H9 (cell line): ENCODE measurements at regions not wholly inside any gene's neighbourhood (a gene's known extent, or its start where the extent isn't known, plus 50 kb on each side); places are given as distances from the start of the nearest gene placed in this dataset.

Source experiments
- DNase-seq: peaks from one replicate; pipeline ENCODE4 v3.0.0-alpha.2; 2017
- H2AFZ ChIP-seq: one replicate; pipeline ENCODE4 v1.6.1; 2013; ENCODE audit warnings: mild to moderate bottlenecking, low read length, control low read depth, moderate library complexity
- H2AK5ac ChIP-seq: 2 replicates; pipeline ENCODE4 v1.6.1; 2013; ENCODE audit warnings: low read length, control low read depth, mixed read lengths; ENCODE audit not compliant: insufficient read length
- H2BK120ac ChIP-seq: one replicate; pipeline ENCODE4 v1.6.1; 2013; ENCODE audit warnings: low read depth, mild to moderate bottlenecking, low read length, control low read depth, inconsistent platforms; ENCODE audit not compliant: poor library complexity, severe bottlenecking
- H2BK12ac ChIP-seq: 2 replicates; pipeline ENCODE4 v1.6.1; 2013; ENCODE audit warnings: low read length, control low read depth, mixed read lengths, low read depth; ENCODE audit not compliant: insufficient read length
- H2BK15ac ChIP-seq: 2 replicates; pipeline ENCODE4 v1.6.1; 2013; ENCODE audit warnings: low read depth, low read length, control low read depth
- H2BK20ac ChIP-seq: one replicate; pipeline ENCODE4 v1.6.1; 2013; ENCODE audit warnings: low read depth, mild to moderate bottlenecking, low read length, control low read depth, inconsistent platforms; ENCODE audit not compliant: poor library complexity, severe bottlenecking
- H2BK5ac ChIP-seq: 2 replicates; pipeline ENCODE4 v1.6.1; 2013; ENCODE audit warnings: low read length, control low read depth, mixed read lengths; ENCODE audit not compliant: insufficient read length
- H3K14ac ChIP-seq: 2 replicates; pipeline ENCODE4 v1.6.1; 2013; ENCODE audit warnings: low read length, control low read depth; ENCODE audit not compliant: insufficient read depth
- H3K18ac ChIP-seq: 2 replicates; pipeline ENCODE4 v1.6.1; 2013; ENCODE audit warnings: low read depth, mild to moderate bottlenecking, mixed read lengths, low read length, control low read depth; ENCODE audit not compliant: insufficient read length
- H3K23ac ChIP-seq: 2 replicates; pipeline ENCODE4 v1.6.1; 2013; ENCODE audit warnings: low read length, control low read depth, mixed read lengths, low read depth; ENCODE audit not compliant: insufficient read length
- H3K23me2 ChIP-seq: 2 replicates; pipeline ENCODE4 v1.6.1; 2013; ENCODE audit warnings: low read depth, mild to moderate bottlenecking, mixed read lengths, low read length, control low read depth; ENCODE audit not compliant: insufficient read length, poor library complexity, severe bottlenecking
- H3K27ac ChIP-seq: 2 replicates; pipeline ENCODE4 v1.5.1; 2013; ENCODE audit warnings: low read length, control low read depth, mixed read lengths, low read depth; ENCODE audit not compliant: insufficient read length
- H3K27me3 ChIP-seq: 2 replicates; pipeline ENCODE4 v1.6.1; 2013; ENCODE audit warnings: low read length, control low read depth, inconsistent platforms; ENCODE audit not compliant: insufficient read depth
- H3K4ac ChIP-seq: 2 replicates; pipeline ENCODE4 v1.6.1; 2013; ENCODE audit warnings: low read depth, mild to moderate bottlenecking, control low read depth, inconsistent platforms, low read length, moderate library complexity
- H3K4me1 ChIP-seq: 2 replicates; pipeline ENCODE4 v1.6.1; 2013; ENCODE audit warnings: low read length, control low read depth, inconsistent platforms; ENCODE audit not compliant: insufficient read depth
- H3K4me2 ChIP-seq: 2 replicates; pipeline ENCODE4 v1.6.1; 2013; ENCODE audit warnings: low read length, control low read depth, mixed read lengths; ENCODE audit not compliant: insufficient read length, insufficient read depth
- H3K56ac ChIP-seq: 2 replicates; pipeline ENCODE4 v1.6.1; 2013; ENCODE audit warnings: low read depth, mild to moderate bottlenecking, mixed read lengths, low read length, control low read depth; ENCODE audit not compliant: insufficient read length
- H3K79me1 ChIP-seq: 2 replicates; pipeline ENCODE4 v1.6.1; 2013; ENCODE audit warnings: low read depth, mild to moderate bottlenecking, moderate library complexity, low read length, control low read depth, inconsistent platforms; ENCODE audit not compliant: insufficient read depth, poor library complexity, severe bottlenecking
- H3K79me2 ChIP-seq: 2 replicates; pipeline ENCODE4 v1.6.1; 2013; ENCODE audit warnings: low read length, control low read depth, inconsistent platforms; ENCODE audit not compliant: insufficient read depth
- H3K9ac ChIP-seq: 2 replicates; pipeline ENCODE4 v1.6.1; 2013; ENCODE audit warnings: low read length, control low read depth, mixed read lengths; ENCODE audit not compliant: insufficient read length; ENCODE audit errors: extremely low read depth
- H3K9me3 ChIP-seq: one replicate; pipeline ENCODE4 v1.6.1; 2013; ENCODE audit warnings: low read depth, low read length, inconsistent platforms; ENCODE audit not compliant: control insufficient read depth
- H3T11ph ChIP-seq: one replicate; pipeline ENCODE4 v1.6.1; 2013; ENCODE audit warnings: mild to moderate bottlenecking, low read length, control low read depth, inconsistent platforms
- H4K20me1 ChIP-seq: one replicate; pipeline ENCODE4 v1.6.1; 2013; ENCODE audit not compliant: control insufficient read depth, insufficient read length, insufficient read depth
- H4K5ac ChIP-seq: 2 replicates; pipeline ENCODE4 v1.6.1; 2013; ENCODE audit warnings: low read depth, mild to moderate bottlenecking, mixed read lengths, low read length, control low read depth; ENCODE audit not compliant: insufficient read length
- H4K8ac ChIP-seq: replicated peaks from 2 replicates; pipeline ENCODE4 v1.6.1; 2013; ENCODE audit warnings: low read length, control low read depth, mixed read lengths, low read depth; ENCODE audit not compliant: insufficient read length
- H4K91ac ChIP-seq: 2 replicates; pipeline ENCODE4 v1.6.1; 2013; ENCODE audit warnings: low read depth, mild to moderate bottlenecking, moderate library complexity, mixed read lengths, low read length, control low read depth; ENCODE audit not compliant: insufficient read length
- H3K27ac Mint-ChIP-seq, 3 experiments: 2 replicates in 2 of 3; 3 replicates in 1 of 3; pipeline ENCODE4 v1.8.0; 2020 to 2021; ENCODE audit warnings: mixed read lengths in 3 of 3, mild to moderate bottlenecking in 1 of 3, moderate library complexity in 1 of 3
- H3K27me3 Mint-ChIP-seq: 2 replicates; pipeline ENCODE4 v1.8.0; 2021; ENCODE audit warnings: low read depth, mild to moderate bottlenecking, moderate library complexity, mixed read lengths
- H3K36me3 Mint-ChIP-seq, 3 experiments: 2 replicates in 2 of 3; 3 replicates in 1 of 3; pipeline ENCODE4 v1.8.0; 2020 to 2021; ENCODE audit warnings: low read depth in 3 of 3, mixed read lengths in 3 of 3; ENCODE audit not compliant: insufficient read depth in 1 of 3
- H3K4me1 Mint-ChIP-seq, 2 experiments: 2 replicates each; pipeline ENCODE4 v1.8.0; 2020; ENCODE audit warnings: mixed read lengths in 2 of 2
- H3K4me3 Mint-ChIP-seq, 2 experiments: 2 replicates in 1 of 2; 3 replicates in 1 of 2; pipeline ENCODE4 v1.8.0; 2020 to 2021; ENCODE audit warnings: mild to moderate bottlenecking in 2 of 2, mixed read lengths in 2 of 2, moderate library complexity in 1 of 2
- H3K9me3 Mint-ChIP-seq, 2 experiments: 2 replicates in 1 of 2; 3 replicates in 1 of 2; pipeline ENCODE4 v1.8.0; 2020; ENCODE audit warnings: mild to moderate bottlenecking in 2 of 2, mixed read lengths in 2 of 2, moderate library complexity in 1 of 2
- CTCF ChIP-seq: fragments of 200-600 bp; sonication (generic); conservative IDR thresholded peaks from 3 replicates; pipeline ENCODE4 v1.8.0; 2021; ENCODE audit warnings: antibody characterized with exemption, mild to moderate bottlenecking

GRCh38 chr13:72290962-72291681, 424.1 kb upstream of the DACH1 start:
- Histone ChIP-seq H3K79me1 (no peaks in the 10 kb centered on the region), H3K23me2 (no peaks in the 10 kb centered on the region), H3K9me3 (no peaks in the 10 kb centered on the region), H3K56ac (no peak overlapping the region), H3K79me2 (no peaks in the 10 kb centered on the region), H2BK12ac (no peak overlapping the region), H2BK15ac (no peak overlapping the region), H4K5ac (no peak overlapping the region), H2AK5ac (no peak overlapping the region), H2BK20ac (no peak overlapping the region), H3K23ac (no peak overlapping the region), H2BK5ac (no peak overlapping the region), H4K91ac (no peak overlapping the region), H3T11ph (no peak overlapping the region), H2BK120ac (no peak overlapping the region), H4K20me1 (no peaks in the 10 kb centered on the region), H3K4me2 (no peak overlapping the region), H3K4ac (no peak overlapping the region), H3K18ac (no peak overlapping the region), H2AFZ (no peak overlapping the region), H3K27me3 (no peaks in the 10 kb centered on the region), H3K9ac (no peak overlapping the region), H4K8ac (no peak overlapping the region), H3K27ac (no peak overlapping the region), H3K4me1 (peaks cover 6% of the 10 kb centered on the region; the same call in 1 of the 2 replicates), H3K14ac (no peak overlapping the region)
- peak; percentile 47 for DNase-seq
- Mint-ChIP-seq H3K36me3 (peaks cover 0 to 14% (median 4%) of the 10 kb centered on the region in 3 experiments; a peak in 6 of 7 replicates), H3K4me1 (peaks cover 12 to 18% of the 10 kb centered on the region in 2 experiments), H3K9me3 (peaks cover 4 to 10% of the 10 kb centered on the region in 2 experiments), H3K27me3 (no peaks in the 10 kb centered on the region), H3K27ac (peak overlapping the region in 2 of 3 experiments; percentile 48 to 54; a peak in 3 of 7 replicates), H3K4me3 (no peak overlapping the region)
- no peak for TF ChIP-seq CTCF
